RWPE2 (cell line): ENCODE measurements at regions not wholly inside any gene's neighbourhood (a gene's known extent, or its start where the extent isn't known, plus 50 kb on each side); places are given as distances from the start of the nearest gene placed in this dataset.
A peak's percentile ranks its signal among the peaks of the same experiment; 100 is the strongest.

Experiments used
- ATAC-seq: fragments of 200-7000 bp; cut with Tn5 transposase; 3 replicates; pipeline ENCODE4 v1.9.1; 2021; ENCODE audit warnings: low read depth
- DNase-seq: peaks from one replicate; pipeline ENCODE4 v3.0.0-alpha.2; 2020; ENCODE audit warnings: low spot score
- H3K27ac ChIP-seq: fragments of 450-650 bp; 2 replicates; pipeline ENCODE4 v1.5.1; 2017; ENCODE audit warnings: mild to moderate bottlenecking; ENCODE audit not compliant: poor library complexity, severe bottlenecking
- H3K27me3 ChIP-seq: fragments of 250-450 bp; sonication (Bioruptor Pico); 2 replicates; pipeline ENCODE4 v1.5.1; 2021; ENCODE audit warnings: mild to moderate bottlenecking, moderate library complexity; ENCODE audit not compliant: insufficient read depth, poor library complexity, severe bottlenecking
- H3K36me3 ChIP-seq: fragments of 250-450 bp; sonication (Bioruptor Pico); 2 replicates; pipeline ENCODE4 v1.5.1; 2020; ENCODE audit warnings: low read depth, mild to moderate bottlenecking, moderate library complexity
- H3K4me1 ChIP-seq: fragments of 250-450 bp; sonication (Bioruptor Pico); 2 replicates; pipeline ENCODE4 v1.5.1; 2021; ENCODE audit warnings: mild to moderate bottlenecking, moderate library complexity; ENCODE audit not compliant: insufficient read depth, poor library complexity, severe bottlenecking
- H3K4me3 ChIP-seq: fragments of 250-450 bp; sonication (Bioruptor Pico); 2 replicates; pipeline ENCODE4 v1.5.1; 2021; ENCODE audit warnings: mild to moderate bottlenecking, moderate library complexity; ENCODE audit not compliant: severe bottlenecking
- H3K9me3 ChIP-seq: fragments of 250-450 bp; sonication (Bioruptor Pico); 2 replicates; pipeline ENCODE4 v1.5.1; 2021; ENCODE audit warnings: mild to moderate bottlenecking, moderate library complexity; ENCODE audit not compliant: severe bottlenecking
- TF ChIP-seq, protein P1 (sequence below): fragments of 450-650 bp; IDR thresholded peaks from one replicate; pipeline ENCODE4 v1.5.1; 2017; ENCODE audit warnings: mild to moderate bottlenecking, moderate library complexity; ENCODE audit not compliant: poor library complexity, severe bottlenecking

DNA sequence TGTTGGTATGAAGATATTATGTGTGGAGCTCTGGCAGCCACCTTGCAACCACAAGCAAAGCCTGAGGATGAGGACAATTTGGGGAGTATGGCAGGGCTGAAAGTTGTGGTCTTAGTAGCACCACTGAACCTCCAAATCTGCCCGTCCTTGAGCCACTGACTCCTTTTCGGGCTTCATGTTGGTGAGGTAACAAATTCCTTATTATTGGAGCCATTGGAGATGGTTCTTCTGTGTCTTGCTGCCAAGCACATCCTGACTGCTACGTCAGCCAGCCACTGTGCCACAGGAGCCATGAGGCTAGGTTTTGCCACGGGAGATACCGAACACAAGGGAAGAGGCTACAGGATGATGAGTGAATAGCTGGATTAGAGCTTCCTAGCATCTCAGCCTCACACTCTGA, 201.6 kb downstream of the BMP7 start:
- DNase-seq (peak; percentile 38), ATAC-seq (no peak)

DNA sequence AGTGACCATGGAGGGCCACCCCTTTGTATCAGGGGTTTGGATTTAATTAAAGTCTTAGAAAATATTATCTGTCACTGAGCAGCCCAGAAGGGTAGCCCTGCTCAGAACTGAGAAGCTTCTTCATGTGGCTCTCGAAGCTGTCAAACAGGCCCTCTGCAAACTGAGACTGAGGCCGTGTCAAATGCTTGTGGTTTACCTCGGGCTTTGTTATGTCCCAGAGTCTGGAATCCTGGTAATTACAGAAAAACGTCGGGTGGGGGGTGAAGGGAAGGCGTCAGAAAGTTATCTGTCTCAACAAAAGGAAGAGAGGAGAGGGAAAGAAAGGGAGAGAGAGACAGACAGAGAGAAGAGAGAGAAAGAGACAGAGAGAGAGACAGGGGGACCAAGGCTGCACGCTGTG, 200.8 kb downstream of the BMP7 start:
- Histone ChIP-seq H3K9me3 (no peaks in the 10 kb centered on the region), H3K27ac (no peak overlapping the region), H3K27me3 (peaks cover 12% of the 10 kb centered on the region), H3K4me1 (peaks cover 6% of the 10 kb centered on the region), H3K36me3 (no peaks in the 10 kb centered on the region), H3K4me3 (no peak overlapping the region)
- TF ChIP-seq, protein P1, sequence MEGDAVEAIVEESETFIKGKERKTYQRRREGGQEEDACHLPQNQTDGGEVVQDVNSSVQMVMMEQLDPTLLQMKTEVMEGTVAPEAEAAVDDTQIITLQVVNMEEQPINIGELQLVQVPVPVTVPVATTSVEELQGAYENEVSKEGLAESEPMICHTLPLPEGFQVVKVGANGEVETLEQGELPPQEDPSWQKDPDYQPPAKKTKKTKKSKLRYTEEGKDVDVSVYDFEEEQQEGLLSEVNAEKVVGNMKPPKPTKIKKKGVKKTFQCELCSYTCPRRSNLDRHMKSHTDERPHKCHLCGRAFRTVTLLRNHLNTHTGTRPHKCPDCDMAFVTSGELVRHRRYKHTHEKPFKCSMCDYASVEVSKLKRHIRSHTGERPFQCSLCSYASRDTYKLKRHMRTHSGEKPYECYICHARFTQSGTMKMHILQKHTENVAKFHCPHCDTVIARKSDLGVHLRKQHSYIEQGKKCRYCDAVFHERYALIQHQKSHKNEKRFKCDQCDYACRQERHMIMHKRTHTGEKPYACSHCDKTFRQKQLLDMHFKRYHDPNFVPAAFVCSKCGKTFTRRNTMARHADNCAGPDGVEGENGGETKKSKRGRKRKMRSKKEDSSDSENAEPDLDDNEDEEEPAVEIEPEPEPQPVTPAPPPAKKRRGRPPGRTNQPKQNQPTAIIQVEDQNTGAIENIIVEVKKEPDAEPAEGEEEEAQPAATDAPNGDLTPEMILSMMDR, result no peak
- DNase-seq (peak; percentile 15), ATAC-seq (no peak)

More for the DNA sequence above, 201.6 kb downstream of the BMP7 start:
- peaks cover 14% of the 10 kb centered on the region for H3K4me1 ChIP-seq
- H3K27ac ChIP-seq, result no peak overlapping the region
- TF ChIP-seq, protein P1, result no peak
- H3K36me3 ChIP-seq, result no peaks in the 10 kb centered on the region
- no peaks in the 10 kb centered on the region for H3K9me3 ChIP-seq
- no peak overlapping the region for H3K4me3 ChIP-seq
- H3K27me3 ChIP-seq, result peaks cover 5% of the 10 kb centered on the region

DNA sequence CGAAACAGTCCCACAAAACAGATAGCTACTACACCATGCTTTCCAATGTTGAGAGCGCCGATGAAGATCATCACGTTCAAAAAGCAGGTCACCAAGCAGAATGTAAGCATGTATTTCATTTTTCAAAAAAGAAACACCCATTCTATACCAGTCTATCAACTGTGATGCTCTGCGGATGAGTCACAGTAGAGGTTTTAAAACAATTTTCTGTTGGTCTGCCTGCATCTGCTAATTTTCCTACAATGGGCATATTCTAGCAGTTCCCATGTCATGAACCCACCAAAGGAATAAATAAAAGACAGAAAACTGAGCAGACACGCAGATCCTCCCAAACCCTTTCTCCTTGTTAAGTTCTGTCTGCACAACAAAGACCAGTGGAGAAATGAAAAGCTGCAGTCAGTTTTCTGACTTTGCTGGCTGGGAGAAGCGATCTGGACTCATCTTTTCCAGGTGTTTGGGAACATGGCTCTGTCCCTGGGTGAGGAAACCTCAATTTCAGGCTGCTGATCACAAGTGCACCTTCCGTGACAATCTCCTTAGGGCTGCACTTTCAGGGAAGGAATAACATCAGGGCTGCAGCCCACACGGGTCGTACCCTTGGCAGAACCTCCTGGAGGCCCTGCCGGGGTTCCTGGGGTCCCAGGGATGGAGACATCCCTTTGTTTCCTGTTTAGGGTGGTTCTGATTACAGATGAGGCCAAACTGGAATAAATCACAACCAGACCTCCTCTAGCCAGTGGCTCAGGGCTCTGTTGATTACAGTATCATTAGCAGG, 200.1 kb downstream of the BMP7 start:
- Histone ChIP-seq H3K4me3 (no peak overlapping the region), H3K36me3 (no peaks in the 10 kb centered on the region), H3K27ac (no peak overlapping the region), H3K4me1 (no peaks in the 10 kb centered on the region), H3K27me3 (peaks cover 18% of the 10 kb centered on the region), H3K9me3 (no peaks in the 10 kb centered on the region)
- peak; percentile 58 for DNase-seq
- ATAC-seq, result no peak; the same call in 2 of the 3 replicates
- TF ChIP-seq, protein P1, result no peak

DNA sequence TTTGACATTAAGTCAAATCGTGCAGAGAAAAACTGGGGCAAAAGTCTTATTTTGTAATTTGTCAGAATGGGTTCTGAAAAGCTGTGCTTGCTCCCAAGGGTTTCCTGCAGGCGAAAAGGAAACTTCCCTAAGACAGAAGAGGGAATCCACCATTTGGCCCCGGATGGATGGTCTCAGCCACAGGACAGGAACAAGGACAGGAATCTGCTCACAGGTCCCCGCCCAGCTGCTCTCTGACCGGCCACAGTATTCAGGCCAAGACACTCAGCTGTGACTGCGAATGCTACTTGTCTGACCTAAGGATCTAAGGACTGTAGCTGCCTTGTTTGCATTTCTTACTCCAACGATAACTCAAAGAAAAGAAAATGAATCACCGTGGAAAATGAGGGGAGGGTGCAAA, 197.0 kb downstream of the BMP7 start:
- no peaks in the 10 kb centered on the region for H3K9me3 ChIP-seq
- ATAC-seq (no peak), DNase-seq (peak; percentile 66)
- H3K4me3 ChIP-seq, result no peak overlapping the region
- H3K36me3 ChIP-seq, result no peaks in the 10 kb centered on the region
- peaks cover 28% of the 10 kb centered on the region for H3K27me3 ChIP-seq
- no peak overlapping the region for H3K27ac ChIP-seq
- no peaks in the 10 kb centered on the region for H3K4me1 ChIP-seq
- TF ChIP-seq, protein P1, result no peak

DNA sequence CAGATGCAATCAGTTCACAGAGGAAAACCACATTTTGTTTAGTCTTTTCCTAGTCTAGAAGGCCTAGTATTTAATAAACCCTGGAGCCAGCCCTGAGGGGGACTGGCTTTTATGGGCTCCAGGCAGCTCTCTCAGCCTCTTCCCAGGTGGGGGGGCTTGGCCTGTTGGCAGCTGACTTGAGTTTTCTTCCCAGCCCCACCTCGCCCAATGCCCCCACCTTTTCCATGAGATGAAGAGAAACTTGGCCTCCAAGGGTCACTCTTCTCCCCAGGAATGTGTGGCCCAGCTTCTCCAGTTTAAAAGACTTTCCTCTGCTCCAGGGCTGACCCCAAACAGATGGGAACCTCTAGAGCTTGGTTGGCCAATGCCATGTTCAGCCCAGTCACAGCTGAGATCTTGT, 196.1 kb downstream of the BMP7 start:
- TF ChIP-seq, protein P1, result no peak
- Histone ChIP-seq H3K36me3 (no peaks in the 10 kb centered on the region), H3K9me3 (no peaks in the 10 kb centered on the region), H3K27me3 (peaks cover 28% of the 10 kb centered on the region), H3K4me1 (no peaks in the 10 kb centered on the region), H3K27ac (no peak overlapping the region), H3K4me3 (no peak overlapping the region)
- ATAC-seq (no peak), DNase-seq (peak; percentile 62)
